Right lobe of liver (tissue), 6 donors: ENCODE measurements at regions not wholly inside any gene's neighbourhood (a gene's known extent, or its start where the extent isn't known, plus 50 kb on each side); places are given as distances from the start of the nearest gene placed in this dataset.

Experiments used
- ATAC-seq, 4 donors: fragments of 200-7000 bp; cut with Tn5 transposase; one replicate each; pipeline ENCODE4 v1.9.1; 2020; ENCODE audit warnings: mild to moderate bottlenecking in 4 of 4, moderate library complexity in 4 of 4
- DNase-seq, 3 donors: peaks; one replicate each; pipeline ENCODE4 v3.0.0-alpha.2; 2020
- H3K27ac ChIP-seq, 3 donors: fragments of 200-600 bp; one replicate each; pipeline ENCODE4 v1.8.0; 2022
- H3K27me3 ChIP-seq, 2 donors: fragments of 200-600 bp; one replicate each; pipeline ENCODE4 v1.8.0; 2022
- H3K36me3 ChIP-seq, 4 donors: fragments of 200-600 bp; sonication (generic) in 1 of 4; one replicate each; pipeline versions ENCODE4 v1.5.1 to v1.8.0; 2017 to 2022; ENCODE audit warnings: control low read depth in 1 of 4
- H3K4me1 ChIP-seq, 4 donors: fragments of 200-600 bp; sonication (generic) in 1 of 4; one replicate each; pipeline versions ENCODE4 v1.5.1 to v1.8.0; 2017 to 2022; ENCODE audit warnings: control low read depth in 1 of 4
- H3K4me3 ChIP-seq, 3 donors: fragments of 200-600 bp; one replicate each; pipeline ENCODE4 v1.8.0; 2022
- H3K9me3 ChIP-seq, 4 donors: fragments of 200-600 bp; sonication (generic) in 1 of 4; one replicate each; pipeline versions ENCODE4 v1.5.1 to v1.8.0; 2017 to 2022; ENCODE audit warnings: control low read depth in 1 of 4
- CTCF ChIP-seq, 4 donors: fragments of 200-600 bp in 3 of 4; fragments of 450-650 bp in 1 of 4; IDR thresholded peaks; one replicate each; pipeline versions ENCODE4 v1.5.1 to v1.8.0; 2016 to 2022; ENCODE audit warnings: antibody characterized with exemption in 4 of 4, mild to moderate bottlenecking in 2 of 4
- POLR2A ChIP-seq: fragments of 450-650 bp; IDR thresholded peaks from one replicate; pipeline ENCODE4 v1.6.1; 2017; ENCODE audit warnings: antibody characterized with exemption, mild to moderate bottlenecking
- WGBS: methylation state at CpG from one replicate; pipeline ENCODE4 v1.1.6; 2018; ENCODE audit warnings: low coverage, low lambda C conversion rate; ENCODE audit not compliant: insufficient coverage; ENCODE audit errors: missing lambda C conversion rate; 5-methylcytosine and 5-hydroxymethylcytosine counted together
- intact Hi-C, 2 donors: fragments of 100-400 bp; cut with DNase I; formaldehyde crosslinking; loops; one replicate each; pipeline versions ENCODE4 v1.11.2 to v1.14.1; 2022
- donor health status: DM: no; HTN: yes; CAD: no.
- donor health status: DM: no; HTN: no; CAD: no.
- donor health status: DM: no; HTN: no; CAD: no.
- donor health status: DM: no; HTN: yes; CAD: no.
- donor health status: DM: no; HTN: yes; CAD: no.

DNA sequence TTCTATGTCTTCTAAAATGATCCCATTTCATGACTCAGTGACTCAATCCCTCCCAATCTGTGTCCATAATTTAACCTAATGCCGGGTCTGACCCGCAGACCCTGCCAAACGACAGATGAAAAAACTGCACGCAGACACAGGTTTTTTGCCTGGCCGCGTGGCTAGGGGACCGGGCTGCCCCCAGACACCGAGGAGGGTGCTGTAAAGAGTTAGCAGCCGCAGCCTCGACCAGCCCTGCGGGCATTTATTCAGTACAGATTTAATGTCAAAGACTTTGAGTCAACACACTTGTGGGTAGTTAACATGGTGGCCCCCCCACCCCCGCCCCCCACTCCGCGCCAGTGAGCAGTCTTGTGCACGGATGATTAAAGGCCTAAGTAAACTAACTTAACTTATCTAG is 1324.7 kb downstream of the GATA3 start:
- 86% methylated on average over 15 of the region's 15 CpGs for whole genome bisulfite sequencing
- TF ChIP-seq CTCF (IDR thresholded peaks at IDR 0.05) = no peak
- TF ChIP-seq POLR2A = no peak
- Histone ChIP-seq H3K27ac (no peak overlapping the region), H3K4me3 (no peak overlapping the region), H3K27me3 (no peaks in the 10 kb centered on the region), H3K4me1 (no peaks in the 10 kb centered on the region), H3K9me3 (no peaks in the 10 kb centered on the region), H3K36me3 (no peaks in the 10 kb centered on the region)
- ATAC-seq = no peak
- intact Hi-C loops = no loop called here
- no peak for DNase-seq

GRCh38 chr10:9381733-9382532 is 1327.4 kb downstream of the GATA3 start:
- Histone ChIP-seq H3K4me3 (no peak overlapping the region), H3K4me1 (no peaks in the 10 kb centered on the region), H3K9me3 (no peaks in the 10 kb centered on the region), H3K27me3 (no peaks in the 10 kb centered on the region), H3K27ac (no peak overlapping the region), H3K36me3 (no peaks in the 10 kb centered on the region)
- 39% methylated on average over 5 of the region's 5 CpGs for WGBS
- intact Hi-C loops = no loop called here
- DNase-seq (no peak), ATAC-seq (no peak)
- TF ChIP-seq POLR2A (no peak), CTCF (IDR thresholded peaks at IDR 0.05) (no peak)

DNA sequence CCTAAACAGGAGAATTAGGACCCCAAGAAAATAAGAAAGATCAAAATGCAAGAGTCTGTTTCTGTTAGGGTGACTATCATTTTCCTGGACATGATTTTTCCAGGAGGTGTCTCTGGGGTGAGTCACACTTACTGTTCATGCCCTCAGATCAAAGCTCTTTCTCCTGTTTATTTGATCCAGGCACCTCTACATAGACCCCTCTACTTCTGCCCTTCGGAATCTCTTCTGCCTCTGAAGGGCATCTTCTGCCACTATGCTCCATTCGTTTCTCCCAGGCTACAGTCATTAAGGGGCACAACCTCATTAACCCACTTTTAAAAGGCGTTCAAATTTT is 1328.0 kb downstream of the GATA3 start:
- intact Hi-C loops = no loop called here
- no peak for TF ChIP-seq CTCF (IDR thresholded peaks at IDR 0.05)
- no peak for TF ChIP-seq POLR2A
- no peaks in the 10 kb centered on the region for H3K4me1 ChIP-seq
- H3K27me3 ChIP-seq = no peaks in the 10 kb centered on the region
- no peak overlapping the region for H3K4me3 ChIP-seq
- H3K36me3 ChIP-seq = no peaks in the 10 kb centered on the region
- WGBS = 46% methylated on average over 3 of the region's 3 CpGs
- no peaks in the 10 kb centered on the region for H3K9me3 ChIP-seq
- no peak overlapping the region for H3K27ac ChIP-seq
- no peak for DNase-seq
- ATAC-seq = no peak

GRCh38 chr10:9390516-9390915 is 1336.0 kb downstream of the GATA3 start:
- intact Hi-C loops = no loop called here
- no peak for DNase-seq
- Histone ChIP-seq H3K27me3 (no peaks in the 10 kb centered on the region), H3K4me1 (no peaks in the 10 kb centered on the region), H3K9me3 (no peaks in the 10 kb centered on the region), H3K4me3 (no peak overlapping the region), H3K27ac (no peak overlapping the region), H3K36me3 (no peaks in the 10 kb centered on the region)
- WGBS = 57% methylated on average over 3 of the region's 3 CpGs
- TF ChIP-seq POLR2A (no peak), CTCF (IDR thresholded peaks at IDR 0.05) (no peak)
- ATAC-seq = no peak
